GM21825 (cell line): ENCODE measurements at regions not wholly inside any gene's neighbourhood (a gene's known extent, or its start where the extent isn't known, plus 50 kb on each side); places are given as distances from the start of the nearest gene placed in this dataset.
"Not testable (repeated sequence)": the region's sequence is repeated elsewhere in the genome, so short reads cannot be mapped to it uniquely, and the experiment has no call there.

Experiments
- ATAC-seq: cut with Tn5 transposase; IDR thresholded peaks from one replicate; pipeline ENCODE4 v1.9.1; 2021; ENCODE audit warnings: mild to moderate bottlenecking, moderate library complexity; ENCODE audit not compliant: unreplicated experiment

DNA sequence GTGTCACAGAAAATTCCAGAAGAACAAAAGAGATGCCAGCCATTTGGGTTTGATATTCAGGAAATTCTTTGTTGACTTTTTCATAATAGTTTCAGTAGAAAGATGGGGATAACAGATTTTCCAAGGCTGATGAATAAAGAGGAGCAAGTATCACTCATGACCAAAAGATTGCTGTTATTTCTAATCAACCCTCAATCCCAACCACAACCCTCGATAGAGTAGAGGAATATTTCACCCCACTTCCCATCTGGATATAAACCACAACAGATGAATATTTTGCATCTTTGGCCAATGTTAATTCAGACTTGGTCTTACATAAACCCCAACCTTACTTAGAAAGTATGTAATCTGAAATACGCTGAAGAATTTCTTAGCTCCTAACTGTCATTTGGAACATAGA, 232.4 kb downstream of the SEC16B start:
- no peak for ATAC-seq

DNA sequence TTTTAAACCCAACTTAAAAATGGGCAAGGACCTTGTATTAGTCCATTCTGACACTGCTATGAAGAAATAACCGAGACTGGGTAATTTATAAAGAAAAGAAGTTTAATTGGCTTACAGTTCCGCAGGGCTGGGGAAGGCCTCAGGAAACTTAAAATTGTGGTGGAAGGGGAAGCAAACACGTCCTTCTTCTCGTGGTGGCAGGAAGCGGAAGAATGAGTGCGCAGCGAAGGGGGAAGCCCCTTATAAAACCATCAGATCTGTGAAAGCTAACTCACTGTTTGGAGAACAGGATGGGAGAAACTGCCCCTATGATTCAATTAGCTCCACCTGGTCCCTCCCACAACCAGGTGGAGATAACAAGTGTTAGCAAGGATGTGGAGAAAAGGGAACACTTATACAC, 237.7 kb downstream of the SEC16B start:
- no peak for ATAC-seq

DNA sequence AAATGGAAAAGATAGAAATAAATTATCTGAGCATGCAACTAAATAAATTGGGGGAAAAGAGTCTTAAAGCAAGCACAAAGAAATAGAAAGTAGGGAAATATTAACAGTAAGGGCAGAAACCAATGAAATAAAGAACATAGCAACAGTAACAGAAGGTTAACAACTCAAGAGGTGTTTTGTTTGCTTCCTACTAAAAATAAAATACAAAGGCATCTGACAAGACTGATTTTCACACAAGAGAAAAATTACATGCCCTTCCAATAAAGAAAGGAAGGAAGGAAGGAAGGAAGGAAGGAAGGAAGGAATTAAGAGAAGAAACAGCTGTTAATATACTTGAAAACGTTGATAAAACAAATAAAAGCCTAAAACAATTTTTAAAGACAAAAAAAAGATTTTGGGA, 240.2 kb downstream of the SEC16B start:
- no peak for ATAC-seq

DNA sequence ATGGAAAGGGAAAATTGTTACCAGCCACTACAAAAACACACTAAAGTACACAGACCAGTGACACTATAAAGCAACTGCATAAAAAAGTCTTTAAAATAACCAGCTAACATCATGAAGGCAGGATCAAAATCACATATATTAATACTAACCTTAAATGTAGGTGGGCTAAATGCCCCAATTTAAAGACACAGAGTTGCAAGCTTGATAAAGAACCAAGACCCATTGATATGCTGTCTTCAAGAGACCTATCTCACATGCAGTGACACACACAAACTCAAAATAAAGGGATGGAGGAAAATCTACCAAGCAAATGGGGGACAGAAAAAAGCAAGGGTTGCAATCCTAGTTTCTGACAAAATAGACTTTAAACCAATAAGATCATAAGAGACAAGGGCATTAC, 246.3 kb downstream of the SEC16B start:
- no peak for ATAC-seq

DNA sequence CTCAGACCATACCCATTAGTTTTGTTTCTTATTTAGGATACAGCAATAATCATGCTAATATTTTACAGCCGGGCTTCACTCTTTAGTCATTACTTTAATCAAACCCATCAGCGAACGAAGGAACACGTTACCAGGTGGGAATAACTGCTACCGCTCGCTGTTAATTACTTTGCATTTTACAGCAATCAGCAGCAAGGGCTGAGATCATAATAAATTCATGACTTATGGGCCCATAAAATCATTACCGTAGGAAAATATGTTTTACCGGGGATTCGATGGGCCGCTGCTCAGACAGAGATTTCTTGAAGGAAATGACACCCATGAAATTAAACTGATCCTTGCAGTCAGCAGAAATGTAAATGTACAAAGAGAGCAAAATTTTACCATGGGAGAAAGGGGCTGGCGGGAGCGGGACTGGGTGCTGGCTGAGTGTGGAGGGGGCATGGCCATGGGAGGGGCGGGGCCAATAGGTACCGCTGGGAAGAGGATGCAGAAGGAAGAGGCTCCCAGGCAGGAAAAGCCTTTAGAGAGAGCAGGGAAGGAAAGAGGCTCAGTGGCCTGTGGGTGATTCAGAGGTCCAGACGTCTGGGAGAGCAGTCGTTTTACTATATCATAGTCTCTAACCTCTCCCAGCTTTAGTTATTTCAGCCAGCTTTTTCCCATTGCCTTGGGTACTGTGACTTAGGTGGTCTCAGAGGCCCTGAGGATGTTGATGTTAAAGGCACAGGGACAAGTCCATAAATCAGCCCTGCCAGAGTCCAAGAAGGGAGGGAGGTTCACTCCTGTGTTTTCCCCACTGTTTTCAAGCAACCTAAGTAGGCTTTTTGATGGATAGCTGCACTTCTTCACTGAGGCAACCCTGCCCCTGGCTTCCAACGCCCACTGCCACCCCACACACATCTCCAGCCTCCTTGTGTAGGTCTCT, 258.9 kb downstream of the SEC16B start:
- no peak for ATAC-seq

DNA sequence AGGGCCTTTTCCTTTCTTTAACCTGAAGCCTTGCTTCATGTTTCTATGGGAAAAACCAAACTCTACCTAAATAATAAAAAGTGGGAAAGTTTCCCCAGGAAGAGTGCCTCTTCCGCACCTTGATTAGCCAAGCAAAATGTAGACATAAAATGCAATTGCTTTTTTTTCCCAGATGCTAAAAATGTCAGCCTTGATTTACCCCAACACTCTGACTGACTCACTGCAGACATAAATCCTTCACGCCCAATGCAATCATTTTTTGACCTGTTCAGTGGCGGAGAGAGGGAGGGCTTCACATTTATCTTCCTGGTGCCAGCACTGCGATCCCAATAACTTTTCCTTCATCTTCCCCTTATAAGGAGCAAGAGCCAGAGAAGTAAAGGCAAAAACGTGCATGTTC, 261.5 kb downstream of the SEC16B start:
- no peak for ATAC-seq

DNA sequence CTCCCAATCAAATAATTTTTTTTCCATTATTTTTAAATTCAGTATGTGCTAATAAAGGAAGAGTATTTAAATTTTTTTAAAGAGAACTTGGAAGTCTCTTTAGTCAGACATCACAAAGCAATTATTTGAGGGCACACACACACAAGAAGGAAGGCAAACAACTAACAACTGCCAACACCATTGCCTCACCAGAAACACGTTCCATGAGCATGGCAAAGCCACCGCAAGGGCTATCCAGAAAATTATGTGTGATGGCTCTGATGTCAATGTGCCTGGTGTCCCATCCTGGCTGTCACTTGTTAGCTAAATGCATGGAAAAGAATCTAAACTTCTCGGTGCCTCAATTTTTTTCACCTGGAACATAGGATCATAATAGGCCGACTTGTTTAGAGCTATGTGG, 262.9 kb downstream of the SEC16B start:
- no peak for ATAC-seq

DNA sequence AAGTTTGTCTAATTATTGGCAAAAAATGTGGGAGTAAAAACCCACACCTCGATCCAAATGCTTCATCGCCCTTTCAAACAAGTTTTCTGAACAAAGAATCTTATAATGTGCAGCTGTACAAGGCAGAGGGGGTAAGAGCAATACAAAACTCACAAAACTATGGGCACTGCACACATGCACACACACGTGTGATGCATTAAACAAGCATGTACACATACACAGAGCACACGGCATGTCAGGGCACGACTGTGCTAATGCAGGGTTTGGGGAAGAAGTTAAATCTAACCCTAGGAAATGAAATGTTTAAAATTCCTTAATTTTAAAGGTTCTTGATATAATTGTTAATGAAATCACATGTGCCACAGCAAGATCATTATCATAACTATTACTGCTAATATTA, 264.0 kb downstream of the SEC16B start:
- ATAC-seq, result no peak

DNA sequence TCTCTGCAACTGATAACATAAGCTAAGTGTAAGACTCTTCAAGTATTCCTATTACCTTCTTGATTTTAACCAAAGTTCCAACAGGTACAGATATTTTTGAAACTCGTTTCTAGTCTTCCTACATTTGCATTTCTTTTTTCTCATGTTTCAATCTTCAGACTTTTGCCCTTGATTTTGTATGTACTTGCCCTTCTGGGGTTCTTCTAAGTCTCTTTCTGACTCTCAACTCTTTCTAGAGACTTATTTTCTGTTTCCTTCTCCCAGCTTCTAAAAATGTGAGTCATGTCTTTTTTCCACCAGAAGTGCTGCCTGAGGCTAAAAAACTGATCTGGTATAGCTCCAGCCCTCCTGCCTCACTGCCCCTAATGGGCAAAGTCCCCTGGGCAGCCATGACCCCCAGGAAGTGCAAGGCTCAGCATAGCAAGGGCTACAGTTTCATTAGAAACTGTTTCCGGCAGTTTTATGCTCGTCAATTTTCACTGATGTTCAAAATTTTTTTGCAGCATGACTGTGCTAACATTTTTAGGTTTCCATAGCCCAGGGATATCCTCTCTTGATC, 265.9 kb downstream of the SEC16B start:
- no peak for ATAC-seq

DNA sequence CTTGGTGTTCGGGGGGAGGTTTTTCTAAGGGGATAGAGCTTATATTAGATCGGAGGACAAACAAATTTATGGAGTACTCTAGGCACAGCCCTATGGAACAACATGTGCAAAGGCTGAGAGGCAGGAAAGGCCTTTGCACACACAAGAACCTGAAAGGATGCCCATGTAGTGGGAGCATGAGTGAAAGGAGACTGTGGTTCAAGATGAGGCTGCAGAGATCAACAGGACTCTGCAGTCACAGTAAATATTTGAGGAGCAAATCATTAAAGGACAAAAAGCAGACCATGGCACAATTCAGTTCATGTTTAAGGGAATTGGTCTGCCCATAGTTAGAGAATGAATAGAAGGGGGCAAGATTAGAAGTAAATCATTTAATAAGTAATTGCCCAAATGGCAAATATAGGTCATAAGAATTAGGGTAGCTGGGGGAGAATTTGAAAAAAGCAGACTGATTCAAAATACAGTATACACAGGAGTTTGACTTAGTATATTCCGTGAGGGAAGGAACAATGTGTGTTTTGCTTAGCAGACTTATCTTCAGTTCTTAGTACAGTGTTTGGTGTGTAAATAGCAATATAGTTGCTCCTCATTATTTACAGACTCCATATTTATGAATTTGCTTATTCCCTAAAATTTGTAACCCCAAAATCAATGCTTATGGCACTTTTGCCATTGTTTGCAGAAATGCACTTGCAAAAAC, 268.1 kb downstream of the SEC16B start:
- ATAC-seq, result no peak

DNA sequence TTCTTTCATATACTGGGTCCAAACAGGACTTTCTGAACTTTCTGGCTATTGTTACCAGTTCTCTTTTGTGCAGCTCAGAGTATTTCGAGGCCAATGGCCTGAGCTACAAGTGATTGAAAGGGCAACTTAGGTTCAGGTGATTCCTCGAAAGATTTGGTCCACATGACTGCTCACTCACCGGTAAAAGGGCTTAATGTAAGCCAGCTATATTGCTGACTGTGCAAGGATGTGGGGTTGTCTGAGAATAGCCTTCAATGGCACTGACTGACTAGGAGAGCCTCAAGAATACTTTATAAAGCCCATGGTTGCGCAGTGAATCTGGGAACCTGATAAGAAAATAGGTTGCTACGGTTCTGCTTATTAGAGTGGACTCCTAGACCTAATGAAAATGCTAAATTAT, 269.0 kb downstream of the SEC16B start:
- ATAC-seq, result no peak

DNA sequence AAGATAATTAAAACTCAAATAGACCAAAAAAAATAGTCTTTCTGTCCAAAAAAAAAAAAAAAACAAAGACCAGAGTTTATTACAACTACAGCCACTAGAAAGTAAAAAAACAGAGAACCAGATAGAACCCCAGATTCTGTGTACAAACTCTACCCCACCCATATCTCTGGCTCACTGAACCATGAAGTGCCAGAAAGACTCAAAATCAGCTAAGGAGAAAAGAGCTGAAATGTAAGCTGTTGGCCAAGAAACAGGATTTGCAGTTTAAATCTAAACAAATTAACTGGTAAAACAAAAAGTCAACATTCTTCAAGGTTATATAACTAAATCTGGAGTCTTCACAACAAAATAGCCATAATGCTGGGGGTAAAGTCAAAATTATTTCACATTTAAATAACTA, 278.9 kb downstream of the SEC16B start:
- ATAC-seq, result no peak

DNA sequence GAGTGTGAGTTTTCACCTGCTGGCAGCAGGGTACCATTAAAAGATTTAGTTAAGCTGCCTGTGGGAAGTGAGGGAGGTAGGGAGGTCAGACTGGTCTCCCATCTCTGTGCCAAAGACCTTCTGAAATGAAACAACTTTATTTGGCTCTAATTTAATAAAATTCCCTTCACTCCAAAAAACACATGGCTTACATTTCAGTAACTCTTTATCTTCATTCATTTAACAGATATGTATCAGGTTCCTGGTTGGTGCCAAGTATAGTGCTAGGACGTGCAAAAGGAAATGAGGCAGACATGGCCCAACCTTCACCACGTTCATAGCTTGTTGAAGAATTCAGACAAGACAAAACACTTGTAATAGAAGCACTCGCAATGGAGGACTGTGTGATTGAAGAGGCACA, 282.3 kb downstream of the SEC16B start:
- no peak for ATAC-seq

DNA sequence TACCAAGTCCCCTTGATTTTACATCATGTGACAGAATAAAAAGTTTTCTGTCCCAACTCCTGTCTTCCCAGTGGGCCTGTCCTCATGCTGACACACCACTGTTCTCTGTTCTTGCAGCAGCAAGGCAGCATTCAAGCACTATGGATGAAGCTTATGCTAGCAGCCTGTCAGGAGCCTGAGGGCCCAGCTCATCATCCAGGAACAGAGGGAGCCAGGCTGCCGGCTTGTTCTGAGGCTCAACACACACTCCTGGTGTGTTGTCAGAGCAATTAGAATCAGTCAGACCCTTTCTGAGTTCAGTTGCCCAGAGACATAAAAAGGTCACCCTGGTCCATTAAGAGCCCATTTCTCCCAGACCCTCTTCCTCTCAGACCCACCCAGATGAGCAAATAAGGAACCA, 282.9 kb downstream of the SEC16B start:
- no peak for ATAC-seq

DNA sequence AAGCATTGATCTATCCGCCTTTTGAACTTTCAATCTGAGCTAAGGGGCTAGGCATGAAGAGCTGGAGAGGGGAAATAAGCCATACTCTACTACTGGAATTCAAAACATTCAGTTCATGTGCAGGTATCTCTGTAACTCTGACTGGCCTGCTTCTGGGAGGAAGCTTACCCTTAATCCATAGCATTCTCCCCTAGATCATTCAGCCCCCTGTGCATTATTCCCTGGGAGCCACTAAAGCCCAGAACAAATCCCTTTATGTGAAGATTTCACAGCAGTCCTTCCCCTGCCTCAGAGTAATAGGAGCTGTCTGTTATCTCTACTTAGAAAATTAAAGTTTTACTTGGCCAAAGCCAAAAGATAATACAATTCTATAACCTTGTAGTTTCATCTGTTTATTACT, 300.7 kb downstream of the SEC16B start:
- ATAC-seq, result no peak

DNA sequence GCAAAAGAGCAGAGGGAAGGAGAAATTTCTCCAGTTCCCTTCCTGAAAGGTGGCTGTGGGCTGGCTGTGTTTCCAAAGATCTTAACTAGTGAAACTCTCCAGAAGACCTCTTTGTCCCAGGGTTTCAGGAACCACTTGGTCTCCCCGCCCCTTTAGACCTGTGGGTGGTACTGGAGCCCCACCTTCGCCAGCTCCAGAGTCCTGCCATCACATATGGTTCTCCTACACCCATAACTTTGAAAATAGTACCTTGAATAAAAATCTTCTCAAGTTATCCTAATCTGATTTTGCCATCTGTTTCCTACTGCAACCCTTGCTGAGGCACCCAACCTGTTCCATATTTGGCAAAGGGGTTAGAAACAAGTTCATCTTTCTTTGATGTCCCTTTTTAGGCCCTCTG, 303.9 kb downstream of the SEC16B start:
- no peak for ATAC-seq

DNA sequence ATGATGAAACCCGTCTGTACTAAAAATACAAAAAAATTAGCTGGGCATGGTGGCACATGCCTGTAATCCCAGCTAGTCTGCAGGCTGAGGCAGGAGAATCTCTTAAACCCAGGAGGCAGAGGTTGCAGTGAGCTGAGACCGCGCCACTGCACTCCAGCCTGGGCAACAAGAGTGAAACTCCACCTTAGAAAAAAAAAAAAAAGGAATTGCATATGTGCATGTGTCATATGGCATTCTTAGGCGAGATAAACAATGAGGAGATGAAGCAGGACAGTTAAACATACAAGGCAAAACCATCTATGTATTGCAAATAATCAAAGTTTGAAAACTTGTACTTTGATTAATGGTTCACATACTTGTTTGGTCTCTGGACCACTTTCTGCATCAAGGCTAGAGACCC, 305.1 kb downstream of the SEC16B start:
- not testable (repeated sequence) for ATAC-seq

DNA sequence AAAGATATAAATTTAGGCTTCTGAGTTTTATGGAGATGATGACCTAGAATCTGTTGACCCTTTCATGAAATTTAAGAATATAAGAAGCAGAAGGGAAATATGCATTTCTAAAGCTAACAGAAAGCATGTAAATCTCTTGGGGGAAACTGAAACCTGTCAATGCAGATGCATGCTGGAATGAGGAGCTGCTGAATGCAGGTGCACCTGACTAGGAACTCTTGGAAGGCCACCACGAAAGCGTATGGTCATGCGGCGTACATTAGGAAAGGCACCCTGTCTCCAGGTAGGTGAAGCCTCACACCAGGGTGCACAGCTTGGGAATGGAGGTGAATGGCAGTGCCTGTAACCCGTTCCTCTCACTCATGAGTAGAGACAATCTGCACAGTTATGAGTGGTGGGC, 309.7 kb downstream of the SEC16B start:
- ATAC-seq, result no peak

DNA sequence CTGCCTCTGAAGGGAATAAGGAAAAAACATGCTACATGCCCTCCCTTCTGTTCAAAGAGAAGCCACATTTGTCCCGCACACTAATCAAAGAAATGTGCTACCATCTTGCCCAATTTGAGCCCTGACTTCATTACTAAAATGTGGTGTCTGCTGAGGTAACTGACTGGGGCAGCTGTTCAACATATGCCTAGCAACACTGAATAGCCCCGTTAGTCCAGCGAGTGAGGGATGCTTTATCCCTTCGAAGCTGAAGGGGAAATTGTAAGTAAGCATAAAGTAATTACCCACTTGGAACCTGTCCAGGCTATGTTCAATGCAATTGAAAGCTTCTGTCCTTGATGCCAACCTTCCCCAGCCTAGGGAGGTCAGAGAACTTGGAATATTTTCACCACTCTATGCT, 310.6 kb downstream of the SEC16B start:
- ATAC-seq, result no peak

DNA sequence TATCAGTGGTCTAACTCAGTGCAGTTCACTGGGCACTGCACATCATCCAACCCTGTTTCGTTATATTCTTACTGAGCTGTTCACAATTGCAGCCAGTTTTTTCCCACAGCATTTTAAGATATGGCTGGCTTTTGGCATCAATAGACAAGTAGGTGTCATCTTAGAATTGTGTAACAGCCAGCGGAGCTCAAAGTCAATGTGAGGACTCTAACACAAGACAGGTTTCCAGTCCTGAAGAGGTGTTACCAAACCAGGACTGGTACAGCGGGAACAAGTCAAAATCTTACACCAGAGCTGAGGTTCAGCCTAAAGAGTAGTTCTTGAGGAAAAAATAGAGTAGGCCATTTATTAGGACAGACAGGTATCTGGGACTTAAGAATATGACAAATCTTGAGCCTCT, 313.3 kb downstream of the SEC16B start:
- ATAC-seq, result no peak

DNA sequence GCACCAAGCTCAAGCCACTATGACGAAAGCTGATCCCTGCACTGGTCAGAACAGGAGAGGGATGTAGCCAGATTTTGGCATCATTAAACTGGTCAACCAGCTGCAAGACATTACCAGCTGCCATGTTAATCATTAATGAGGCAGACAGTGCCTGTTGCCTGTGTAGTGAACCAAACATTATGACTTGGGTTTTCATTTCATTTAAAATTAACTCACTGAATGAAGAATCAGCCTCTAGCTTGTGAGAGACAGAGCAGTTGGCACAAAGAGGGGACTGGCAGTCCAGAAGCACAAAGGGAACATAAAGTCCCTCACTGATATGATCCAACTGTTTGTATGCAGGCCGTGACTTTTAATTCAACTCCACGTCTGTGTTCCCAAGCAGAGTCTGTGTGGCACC, 318.9 kb downstream of the SEC16B start:
- ATAC-seq, result no peak

DNA sequence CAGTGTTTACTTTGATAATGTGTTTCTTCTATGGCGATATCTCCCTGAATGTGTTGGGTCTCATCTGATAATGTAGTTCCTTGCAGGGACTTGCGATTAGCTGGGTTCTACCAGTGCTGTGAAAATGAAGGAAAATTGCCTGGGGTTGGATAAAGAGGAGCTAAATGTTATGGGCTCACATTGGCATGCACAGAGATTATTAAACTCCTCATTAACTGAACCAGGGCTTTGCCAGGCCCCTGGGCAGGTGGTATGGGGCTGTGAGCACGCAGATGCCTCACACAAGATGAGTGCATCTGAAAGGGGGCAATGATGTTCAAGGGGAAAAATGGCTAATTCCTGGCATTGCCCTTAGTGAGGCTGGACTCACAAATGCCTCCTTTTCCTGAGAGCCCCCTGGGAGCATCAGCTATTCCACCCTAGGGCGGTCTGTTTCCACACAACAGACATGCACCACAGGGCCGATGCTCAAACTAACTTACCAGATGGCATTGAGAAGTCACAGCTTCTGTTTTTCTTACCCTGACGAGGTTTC, 321.1 kb downstream of the SEC16B start:
- ATAC-seq, result no peak
